NCI-H2171 treated with DMSO at 0.1 percent for 48 hours (cell line): ENCODE measurements at regions not wholly inside any gene's neighbourhood (a gene's known extent, or its start where the extent isn't known, plus 50 kb on each side); places are given as distances from the start of the nearest gene placed in this dataset.
"Not testable (repeated sequence)": the region's sequence is repeated elsewhere in the genome, so short reads cannot be mapped to it uniquely, and the experiment has no call there.

ENCODE experiments used
- DNase-seq: peaks from one replicate; lab custom pipeline; 2025; lab: John Stamatoyannopoulos, UW

GRCh38 chr9:25453875-25454274 lies 224.4 kb downstream of the TUSC1 start:
- no peak for DNase-seq

DNA sequence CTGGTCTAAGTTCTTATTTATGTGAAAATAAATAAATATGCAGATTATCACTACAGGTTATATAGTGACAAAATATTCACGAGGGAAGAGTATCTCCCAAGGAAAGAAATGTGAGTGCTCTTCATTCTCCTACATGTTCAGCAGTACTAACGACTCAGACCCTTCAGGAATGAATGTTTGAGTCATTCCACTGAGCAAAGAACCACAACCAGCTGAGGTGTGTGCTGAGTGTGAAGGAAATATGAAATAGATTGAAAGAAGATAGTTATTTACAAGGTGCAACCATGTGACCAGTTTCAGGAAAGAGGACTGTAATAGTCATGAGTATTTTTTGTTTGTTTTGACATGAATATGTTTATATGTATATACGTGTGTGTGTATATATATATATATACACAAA lies 228.7 kb downstream of the TUSC1 start:
- DNase-seq, result no peak

DNA sequence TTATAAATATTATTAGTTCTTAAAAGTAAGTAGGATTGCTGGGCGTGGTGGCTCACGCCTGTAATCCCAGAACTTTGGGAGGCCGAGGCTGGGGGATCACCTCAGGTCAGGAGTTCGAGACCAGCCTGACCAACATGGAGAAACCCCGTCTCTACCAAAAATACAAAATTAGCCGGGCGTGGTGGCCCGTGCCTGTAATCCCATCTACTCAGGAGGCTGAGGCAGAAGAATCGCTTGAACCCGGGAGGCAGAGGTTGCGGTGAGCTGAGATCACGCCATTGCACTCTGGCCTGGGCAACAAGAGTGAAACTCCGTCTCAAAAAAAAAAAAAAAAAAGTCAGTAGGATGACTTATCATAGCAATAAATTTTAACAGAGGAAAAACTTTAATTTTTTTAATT lies 232.5 kb downstream of the TUSC1 start:
- not testable (repeated sequence) for DNase-seq

DNA sequence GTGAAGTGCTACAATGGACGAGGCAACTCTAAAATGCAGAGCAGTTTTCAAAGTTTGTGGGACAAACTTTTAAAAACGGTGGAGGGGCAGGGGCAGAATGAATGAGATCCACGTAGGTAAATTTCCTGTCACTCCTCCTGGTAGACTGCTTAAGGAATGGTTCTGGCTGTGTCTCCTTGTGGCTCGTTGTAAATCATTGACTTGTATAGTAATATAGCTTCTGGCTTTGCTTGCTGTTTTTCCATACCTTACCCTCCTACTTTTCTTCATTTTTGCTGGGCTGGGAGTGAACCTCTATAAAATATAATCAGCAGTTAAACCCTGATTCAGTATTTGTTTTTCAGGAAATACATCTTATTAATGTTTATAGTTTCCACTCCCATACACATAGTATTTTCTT lies 235.7 kb downstream of the TUSC1 start:
- no peak for DNase-seq

GRCh38 chr9:25427898-25428297 lies 250.3 kb downstream of the TUSC1 start:
- DNase-seq, result no peak

- DNase-seq, result no peak
Observed at GRCh38 chr9:25427290-25427689, 251.0 kb downstream of the TUSC1 start.

DNA sequence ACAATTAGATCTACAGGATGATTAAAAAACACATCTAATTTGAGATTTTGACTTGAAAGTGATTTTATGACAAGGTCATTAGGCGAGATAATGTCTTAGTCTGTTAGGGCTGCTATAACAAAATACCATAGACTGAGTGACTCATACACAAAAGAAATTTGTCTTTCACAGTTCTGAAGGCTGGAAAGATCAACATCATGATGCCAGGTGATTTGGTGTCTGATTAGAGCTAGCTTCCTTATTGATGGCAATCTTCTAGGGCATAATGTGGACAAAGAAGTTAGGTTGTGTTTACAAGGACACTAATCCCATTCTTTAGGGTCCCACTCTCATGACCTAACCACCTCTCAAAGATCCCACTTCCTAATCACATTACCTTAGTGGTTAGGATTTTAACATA lies 256.7 kb downstream of the TUSC1 start:
- no peak for DNase-seq

DNA sequence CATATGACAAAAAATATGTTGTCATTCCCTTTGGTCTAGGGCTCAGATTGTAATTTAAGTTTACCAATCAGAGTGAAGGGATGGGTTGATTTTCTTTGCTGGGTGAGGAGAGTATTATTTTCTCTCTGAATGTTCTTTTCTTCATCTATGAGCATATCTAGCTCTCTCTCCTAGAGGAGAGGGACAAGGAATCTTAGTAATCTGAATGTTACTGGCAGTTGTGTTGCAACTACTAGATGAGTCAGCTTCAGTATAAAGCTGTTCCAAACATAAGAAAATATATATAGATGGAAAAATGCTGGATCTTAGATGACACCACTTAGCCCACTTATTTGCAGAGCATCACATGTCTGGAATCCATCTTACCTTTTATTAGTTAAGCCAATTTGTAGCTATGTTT lies 259.3 kb downstream of the TUSC1 start:
- no peak for DNase-seq

DNA sequence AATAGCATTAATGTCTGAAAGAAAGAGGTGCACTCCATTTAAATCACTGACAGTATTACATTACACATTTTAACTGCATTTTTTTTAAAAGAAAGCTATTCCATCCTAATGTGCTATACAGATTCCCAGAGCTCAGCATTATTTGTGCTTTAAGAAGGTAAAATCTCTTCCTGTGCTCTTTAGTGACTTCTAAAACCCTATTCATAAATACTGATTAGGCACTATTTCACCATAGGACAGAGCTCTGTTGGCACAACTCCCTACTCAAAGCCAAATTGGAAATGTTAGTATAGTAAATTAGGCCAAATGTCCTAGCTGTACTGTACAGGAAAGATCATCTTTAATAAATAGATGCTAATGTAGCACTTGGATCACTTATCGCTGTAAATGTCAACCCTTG lies 262.5 kb downstream of the TUSC1 start:
- DNase-seq, result no peak

- no peak for DNase-seq
Observed at GRCh38 chr9:25412646-25413045, 265.6 kb downstream of the TUSC1 start.

- no peak for DNase-seq
Observed at GRCh38 chr9:25397746-25398145, 280.5 kb downstream of the TUSC1 start.

DNA sequence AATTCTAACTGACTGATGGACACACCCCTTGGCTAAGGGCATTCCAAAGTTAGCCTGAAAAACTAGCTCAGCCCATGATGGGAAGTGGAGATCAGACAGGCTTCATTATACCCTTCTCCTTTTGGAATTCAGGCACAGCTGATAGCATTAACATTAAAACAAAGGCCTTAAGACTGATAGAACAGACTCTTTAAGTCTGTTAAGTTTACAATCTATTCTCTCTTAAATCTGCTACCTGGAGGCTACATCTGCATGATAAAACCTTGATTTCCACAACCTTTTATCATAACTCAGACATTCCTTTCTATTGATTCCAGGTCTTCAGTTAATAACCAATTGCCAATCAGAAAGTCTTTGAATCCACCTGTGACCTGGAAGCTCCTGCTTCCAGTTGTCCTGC lies 281.4 kb downstream of the TUSC1 start:
- no peak for DNase-seq

GRCh38 chr9:25381141-25381540 lies 297.1 kb downstream of the TUSC1 start:
- no peak for DNase-seq

- no peak for DNase-seq
Observed at GRCh38 chr9:25377039-25377438, 301.2 kb downstream of the TUSC1 start.

GRCh38 chr9:25374281-25374680 lies 304.0 kb downstream of the TUSC1 start:
- DNase-seq, result no peak

GRCh38 chr9:25366906-25367305 lies 311.3 kb downstream of the TUSC1 start:
- DNase-seq, result no peak

GRCh38 chr9:25353783-25354182 lies 324.5 kb downstream of the TUSC1 start:
- DNase-seq, result no peak

DNA sequence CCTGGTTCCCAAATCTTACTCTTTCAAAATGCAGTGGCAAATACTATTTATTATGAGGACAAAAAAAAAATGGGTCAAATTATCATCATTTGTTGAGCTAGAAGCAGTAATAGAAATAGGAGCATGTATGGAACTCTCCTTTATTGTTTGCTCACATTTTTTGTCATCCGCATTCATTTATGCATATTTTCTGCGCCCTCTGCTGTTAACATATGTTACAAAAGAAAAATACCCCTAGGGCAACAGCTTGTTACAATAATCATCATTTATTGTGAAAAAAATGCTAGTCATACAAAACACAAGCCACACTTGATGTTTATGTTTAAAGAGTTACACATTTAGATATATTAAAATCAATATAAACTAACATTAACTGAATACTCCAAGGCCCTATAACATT lies 328.2 kb downstream of the TUSC1 start:
- DNase-seq, result peak; percentile 5

GRCh38 chr9:25322142-25322541 lies 356.1 kb downstream of the TUSC1 start:
- no peak for DNase-seq

- no peak for DNase-seq
Observed at GRCh38 chr9:25310961-25311360, 367.3 kb downstream of the TUSC1 start.

DNA sequence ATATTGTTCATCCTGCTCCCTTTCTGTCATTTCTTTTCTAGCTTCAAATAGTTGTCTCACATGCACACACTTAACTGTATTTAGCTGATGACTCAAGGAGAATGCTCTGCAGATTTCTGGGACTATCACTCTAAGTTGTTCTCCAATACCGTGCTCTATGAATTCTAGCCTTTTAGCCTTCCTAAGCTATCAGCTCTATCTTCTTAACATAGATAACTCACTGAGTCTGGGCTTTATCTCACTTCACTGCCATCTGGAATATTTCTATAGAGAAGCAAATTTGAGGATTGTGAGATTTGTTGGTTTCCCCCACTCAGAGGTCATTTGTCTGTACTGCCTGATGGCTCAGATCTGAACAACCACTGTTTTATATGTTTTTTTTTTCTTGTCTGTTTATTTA lies 369.7 kb downstream of the TUSC1 start:
- no peak for DNase-seq

GRCh38 chr9:25302601-25303000 lies 375.6 kb downstream of the TUSC1 start:
- DNase-seq, result no peak

DNA sequence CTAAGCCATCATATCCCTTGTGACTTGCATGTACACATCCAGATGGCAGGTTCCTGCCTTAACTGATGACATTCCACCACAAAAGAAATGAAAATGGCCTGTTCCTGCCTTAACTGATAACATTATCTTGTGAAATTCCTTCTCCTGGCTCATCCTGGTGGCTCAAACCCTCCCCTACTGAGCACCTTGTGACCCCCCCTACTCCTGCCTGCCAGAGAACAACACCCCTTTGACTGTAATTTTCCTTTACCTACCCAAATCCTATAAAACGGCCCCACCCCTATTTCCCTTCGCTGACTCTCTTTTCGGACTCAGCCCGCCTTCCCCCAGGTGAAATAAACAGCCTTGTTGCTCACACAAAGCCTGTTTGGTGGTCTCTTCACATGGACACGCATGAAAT lies 390.0 kb downstream of the TUSC1 start:
- DNase-seq, result not testable (repeated sequence)

DNA sequence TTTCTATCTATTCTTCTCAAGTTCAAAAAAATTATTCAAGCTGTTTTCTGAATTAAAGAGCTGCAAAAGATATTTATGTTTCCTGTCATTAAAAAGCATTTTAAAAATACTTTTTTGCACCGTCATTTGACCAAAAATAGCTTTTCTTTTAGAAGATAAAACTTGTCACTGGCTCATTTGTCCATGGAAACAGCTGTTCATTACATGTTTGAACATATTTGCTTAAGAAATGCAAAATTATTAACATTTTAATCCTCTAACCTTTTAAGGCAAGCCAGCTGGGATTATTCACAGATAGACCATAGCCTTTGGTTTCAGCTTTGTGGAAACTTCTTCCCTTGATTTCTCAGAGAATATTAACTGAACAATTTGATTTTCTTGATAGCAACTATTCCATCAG lies 393.9 kb downstream of the TUSC1 start:
- no peak for DNase-seq

- no peak for DNase-seq
Observed at GRCh38 chr9:25282946-25283345, 395.3 kb downstream of the TUSC1 start.
